ENCODE measurements at regions not wholly inside any gene's neighbourhood (a gene's known extent, or its start where the extent isn't known, plus 50 kb on each side); places are given as distances from the start of the nearest gene placed in this dataset.

DNA sequence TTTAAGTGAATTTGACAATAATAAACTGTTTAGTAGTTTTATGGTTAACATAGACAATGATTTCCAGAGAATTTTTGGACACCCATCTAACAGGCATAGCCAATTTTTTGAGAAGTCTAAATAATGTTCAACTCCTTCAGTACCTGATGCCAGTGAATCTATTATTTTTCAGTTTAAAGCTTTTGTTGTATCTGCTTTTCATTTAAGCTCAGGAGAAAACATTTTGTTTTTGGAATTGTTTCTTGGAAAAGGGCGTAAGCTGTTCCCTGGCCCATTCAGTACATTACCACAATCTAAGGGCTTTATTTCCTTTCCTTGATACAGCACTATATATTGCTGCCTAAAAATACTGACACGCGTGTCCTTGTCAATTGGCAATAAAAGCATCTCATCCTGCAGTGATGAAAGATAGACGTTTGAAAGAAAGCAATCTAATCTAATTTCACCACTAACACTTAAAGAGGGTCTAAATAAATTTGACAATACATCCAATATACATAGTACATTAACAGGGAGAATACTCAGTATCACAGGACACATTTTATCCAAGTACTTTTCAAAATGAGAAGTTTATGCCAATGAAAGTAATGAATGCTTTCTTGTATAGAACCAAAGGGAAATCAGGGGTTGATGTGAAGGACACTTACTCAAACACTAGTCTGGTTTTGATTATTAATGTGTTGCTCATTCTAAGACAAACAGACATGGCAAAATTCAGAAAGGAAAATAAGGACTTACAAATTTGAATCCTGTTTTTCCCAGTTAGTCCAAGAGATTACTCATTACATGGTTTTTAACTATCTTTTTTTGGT, 104.2 kb upstream of the LGR5 start:
- no peaks in the 10 kb centered on the region for H3K27me3 ChIP-seq (ENCODE audit: insufficient read depth, low read length)
- TF ChIP-seq, protein P1, sequence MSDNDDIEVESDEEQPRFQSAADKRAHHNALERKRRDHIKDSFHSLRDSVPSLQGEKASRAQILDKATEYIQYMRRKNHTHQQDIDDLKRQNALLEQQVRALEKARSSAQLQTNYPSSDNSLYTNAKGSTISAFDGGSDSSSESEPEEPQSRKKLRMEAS (IDR thresholded peaks at IDR 0.05): no peak
- TF ChIP-seq, protein P2, sequence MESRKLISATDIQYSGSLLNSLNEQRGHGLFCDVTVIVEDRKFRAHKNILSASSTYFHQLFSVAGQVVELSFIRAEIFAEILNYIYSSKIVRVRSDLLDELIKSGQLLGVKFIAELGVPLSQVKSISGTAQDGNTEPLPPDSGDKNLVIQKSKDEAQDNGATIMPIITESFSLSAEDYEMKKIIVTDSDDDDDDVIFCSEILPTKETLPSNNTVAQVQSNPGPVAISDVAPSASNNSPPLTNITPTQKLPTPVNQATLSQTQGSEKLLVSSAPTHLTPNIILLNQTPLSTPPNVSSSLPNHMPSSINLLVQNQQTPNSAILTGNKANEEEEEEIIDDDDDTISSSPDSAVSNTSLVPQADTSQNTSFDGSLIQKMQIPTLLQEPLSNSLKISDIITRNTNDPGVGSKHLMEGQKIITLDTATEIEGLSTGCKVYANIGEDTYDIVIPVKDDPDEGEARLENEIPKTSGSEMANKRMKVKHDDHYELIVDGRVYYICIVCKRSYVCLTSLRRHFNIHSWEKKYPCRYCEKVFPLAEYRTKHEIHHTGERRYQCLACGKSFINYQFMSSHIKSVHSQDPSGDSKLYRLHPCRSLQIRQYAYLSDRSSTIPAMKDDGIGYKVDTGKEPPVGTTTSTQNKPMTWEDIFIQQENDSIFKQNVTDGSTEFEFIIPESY (IDR thresholded peaks at IDR 0.05; ENCODE audit: extremely low read depth, insufficient replicate concordance, low read length): no peak
- no peak for TF ChIP-seq RAD21 (IDR thresholded peaks at IDR 0.05; ENCODE audit: low read depth)
- TF ChIP-seq ELF1 (IDR thresholded peaks at IDR 0.05; ENCODE audit: borderline replicate concordance, low read depth): no peak
- no peak for TF ChIP-seq JUND (IDR thresholded peaks at IDR 0.05)
- TF ChIP-seq SP1 (IDR thresholded peaks at IDR 0.05; ENCODE audit: low read depth): no peak
- no peak for TF ChIP-seq POLR2A (IDR thresholded peaks at IDR 0.05; ENCODE audit: borderline replicate concordance, extremely low read depth, insufficient read depth, insufficient read length)
- no peak for TF ChIP-seq TCF7L2 (IDR thresholded peaks at IDR 0.05; ENCODE audit: borderline replicate concordance, extremely low read depth, insufficient read depth, insufficient read length)
- H3K9me2 ChIP-seq (ENCODE audit: insufficient read depth): no peaks in the 10 kb centered on the region
- ATAC-seq (no peak), DNase-seq (ENCODE audit: low read depth, low spot score) (no peak)
- ChIA-PET CTCF (no interaction called here), RAD21 (ENCODE audit: low non-redundant PET in 1 of 2, low total read pairs in 2 of 2, uncharacterized antibody in 2 of 2, unreplicated experiment in 2 of 2) (no interaction called here), POLR2A (no interaction called here)
- no peaks in the 10 kb centered on the region for H3K9me3 ChIP-seq (ENCODE audit: control insufficient read depth in 1 of 2, insufficient read depth in 1 of 2, low read depth in 1 of 2, low read length in 2 of 2)
- H3K79me2 ChIP-seq (ENCODE audit: insufficient read depth, low read length): no peaks in the 10 kb centered on the region
- no TSS peak for BruUV-seq (replicated peaks)
- no peaks in the 10 kb centered on the region for H3K36me3 ChIP-seq (ENCODE audit: control insufficient read depth in 1 of 2, insufficient read depth in 2 of 2, low read length in 2 of 2)
- no peaks in the 10 kb centered on the region for H3K4me1 ChIP-seq (ENCODE audit: control insufficient read depth in 1 of 2, insufficient read depth in 2 of 2, low read length in 2 of 2)
- no peak overlapping the region for H3K4me2 ChIP-seq (ENCODE audit: low read length)
- intact Hi-C loops (cut with micrococcal nuclease): no loop called here
- no peak overlapping the region for H3K9ac ChIP-seq (ENCODE audit: low read length)
- no peaks in the 10 kb centered on the region for H4K20me1 ChIP-seq (ENCODE audit: insufficient read depth)
- H2AFZ ChIP-seq (ENCODE audit: low read depth, low read length, poor library complexity, severe bottlenecking): no peak overlapping the region
- no peak overlapping the region for H3K4me3 ChIP-seq (replicated peaks in 1 of 2; ENCODE audit: low read depth in 1 of 2, low read length in 2 of 2)
- no peak overlapping the region for H3K27ac ChIP-seq (ENCODE audit: low read depth, low read length)

Data from HCT116 (cell line).